Dendritic cell treated with granulocyte-macrophage colony-stimulating factor and Interleukin-4, amounts not matched to agents 40 ng/mL and 50 ng/mL, for 4 days (primary cell): ENCODE measurements at regions not wholly inside any gene's neighbourhood (a gene's known extent, or its start where the extent isn't known, plus 50 kb on each side); places are given as distances from the start of the nearest gene placed in this dataset.

Experiments used
- H3K27ac Mint-ChIP-seq: one replicate; pipeline ENCODE4 v1.8.0; 2022; ENCODE audit warnings: mild to moderate bottlenecking, mixed read lengths
- H3K27me3 Mint-ChIP-seq: one replicate; pipeline ENCODE4 v1.8.0; 2022; ENCODE audit warnings: mild to moderate bottlenecking, mixed read lengths
- H3K36me3 Mint-ChIP-seq: one replicate; pipeline ENCODE4 v1.8.0; 2022; ENCODE audit warnings: low read depth, mixed read lengths
- H3K4me1 Mint-ChIP-seq: one replicate; pipeline ENCODE4 v1.8.0; 2022; ENCODE audit warnings: low read depth, mixed read lengths
- H3K4me3 Mint-ChIP-seq: one replicate; pipeline ENCODE4 v1.8.0; 2022; ENCODE audit warnings: mild to moderate bottlenecking, moderate library complexity, mixed read lengths
- H3K9me3 Mint-ChIP-seq: one replicate; pipeline ENCODE4 v1.8.0; 2022; ENCODE audit warnings: mixed read lengths
- intact Hi-C: fragments of 100-400 bp; cut with micrococcal nuclease; formaldehyde crosslinking; loops from one replicate; pipeline ENCODE4 v1.15.0; 2022

DNA sequence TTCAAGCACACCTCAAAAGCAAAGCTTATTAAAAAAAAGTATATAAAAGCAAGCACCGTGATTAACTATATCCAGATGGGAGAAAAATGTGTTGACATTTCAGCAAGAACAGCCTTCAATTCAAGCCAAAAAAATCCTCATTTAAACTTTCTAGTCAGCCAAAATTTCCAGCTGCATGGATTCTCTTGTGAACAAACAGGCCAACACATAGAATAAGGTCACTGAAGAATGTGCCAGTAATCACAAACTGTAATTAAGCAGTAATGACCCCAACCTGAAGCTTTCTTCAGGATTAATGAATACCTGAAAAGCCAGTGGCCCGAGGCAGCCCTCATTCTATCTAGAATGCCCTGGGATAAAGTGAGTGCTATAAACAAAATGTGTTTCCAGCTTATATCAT is 130.7 kb upstream of the KCNMB2 start:
- Mint-ChIP-seq H3K4me3 (no peak overlapping the region), H3K36me3 (no peaks in the 10 kb centered on the region), H3K27ac (no peak overlapping the region), H3K4me1 (no peaks in the 10 kb centered on the region), H3K27me3 (no peaks in the 10 kb centered on the region), H3K9me3 (peaks cover 6% of the 10 kb centered on the region)
- intact Hi-C loops = no loop called here

DNA sequence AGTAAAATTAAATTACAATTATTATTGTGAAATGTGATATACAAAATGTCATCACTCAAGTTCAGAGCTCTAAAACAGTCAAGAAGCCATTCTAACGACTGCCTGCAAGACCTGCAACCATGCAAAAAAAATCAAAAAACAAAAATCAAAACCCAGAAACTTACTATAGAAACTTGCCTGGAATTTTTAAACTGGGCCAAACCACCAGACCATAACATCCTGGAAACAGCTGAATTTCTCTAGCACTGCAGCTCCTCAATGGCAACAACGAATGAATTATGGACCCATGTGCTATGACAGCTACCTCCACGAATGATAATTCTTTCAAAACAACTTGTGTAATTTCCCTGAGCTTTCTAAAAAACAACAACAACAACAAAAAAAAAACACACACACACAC is 130.0 kb upstream of the KCNMB2 start:
- Mint-ChIP-seq H3K27ac (no peak overlapping the region), H3K27me3 (no peaks in the 10 kb centered on the region), H3K9me3 (no peaks in the 10 kb centered on the region), H3K36me3 (no peaks in the 10 kb centered on the region), H3K4me3 (no peak overlapping the region), H3K4me1 (no peaks in the 10 kb centered on the region)
- intact Hi-C loops = no loop called here

DNA sequence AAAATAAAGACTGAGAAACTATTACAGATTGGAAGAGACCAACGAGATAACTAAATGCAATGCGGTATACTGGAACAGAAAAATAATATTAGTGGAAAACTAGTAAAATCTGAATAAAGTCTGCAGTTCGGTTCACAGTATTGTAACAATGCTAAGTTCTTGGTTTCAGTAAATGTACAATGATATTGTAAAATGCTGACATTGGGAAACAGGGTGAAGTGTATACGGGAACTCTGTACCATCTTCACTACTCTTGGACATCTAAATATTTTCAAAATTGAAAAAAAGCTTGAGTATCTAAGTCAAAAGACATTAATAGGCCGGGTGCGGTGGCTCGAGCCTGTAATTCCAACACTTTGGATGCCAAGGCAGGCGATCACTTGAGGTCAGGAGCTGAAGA is 120.9 kb upstream of the KCNMB2 start:
- Mint-ChIP-seq H3K4me1 (no peaks in the 10 kb centered on the region), H3K9me3 (no peaks in the 10 kb centered on the region), H3K4me3 (no peak overlapping the region), H3K36me3 (no peaks in the 10 kb centered on the region), H3K27me3 (no peaks in the 10 kb centered on the region), H3K27ac (no peak overlapping the region)
- intact Hi-C loops = no loop called here

DNA sequence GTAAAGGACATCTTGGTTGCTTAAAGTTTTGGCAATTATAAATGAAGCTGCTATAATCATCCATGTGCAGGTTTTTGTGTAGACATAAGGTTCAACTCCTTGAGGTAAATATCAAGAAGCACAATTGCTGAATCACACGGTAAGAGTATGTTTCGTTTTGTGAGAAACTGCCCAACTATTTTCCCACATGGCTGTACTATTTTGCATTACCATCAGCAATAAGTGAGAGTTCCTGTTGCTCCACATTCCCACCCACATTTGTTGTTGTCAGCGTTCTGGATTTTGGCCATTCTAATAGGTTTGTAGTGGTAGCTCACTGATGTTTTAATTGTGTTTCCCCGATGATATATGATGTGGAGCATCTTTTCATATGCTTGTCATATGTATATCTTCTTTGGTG is 118.5 kb upstream of the KCNMB2 start:
- Mint-ChIP-seq H3K27ac (no peak overlapping the region), H3K4me1 (no peaks in the 10 kb centered on the region), H3K36me3 (no peaks in the 10 kb centered on the region), H3K9me3 (no peaks in the 10 kb centered on the region), H3K4me3 (no peak overlapping the region), H3K27me3 (no peaks in the 10 kb centered on the region)
- intact Hi-C loops = no loop called here

DNA sequence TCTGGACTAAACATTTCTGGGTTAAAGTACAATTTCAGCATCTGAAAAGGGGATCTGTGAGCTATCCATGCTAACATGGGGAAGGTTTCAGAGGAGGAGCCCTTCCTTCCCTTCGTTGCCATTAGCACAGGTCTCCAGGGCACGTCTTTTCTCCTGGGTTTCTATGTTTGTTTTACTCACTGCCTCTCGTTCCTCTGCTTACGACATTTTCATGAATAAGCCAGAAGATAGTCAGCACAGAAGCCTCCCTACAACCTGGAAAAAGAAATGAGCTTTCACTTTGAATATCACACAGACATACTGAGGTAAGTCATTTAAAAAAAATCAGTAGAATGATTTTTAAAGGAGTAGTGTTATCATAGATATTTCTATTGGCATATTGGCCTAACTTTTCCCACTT is 117.2 kb upstream of the KCNMB2 start:
- H3K4me1 Mint-ChIP-seq = no peaks in the 10 kb centered on the region
- no peaks in the 10 kb centered on the region for H3K27me3 Mint-ChIP-seq
- no peak overlapping the region for H3K4me3 Mint-ChIP-seq
- H3K27ac Mint-ChIP-seq = no peak overlapping the region
- H3K36me3 Mint-ChIP-seq = no peaks in the 10 kb centered on the region
- H3K9me3 Mint-ChIP-seq = no peaks in the 10 kb centered on the region
- intact Hi-C loops = no loop called here

DNA sequence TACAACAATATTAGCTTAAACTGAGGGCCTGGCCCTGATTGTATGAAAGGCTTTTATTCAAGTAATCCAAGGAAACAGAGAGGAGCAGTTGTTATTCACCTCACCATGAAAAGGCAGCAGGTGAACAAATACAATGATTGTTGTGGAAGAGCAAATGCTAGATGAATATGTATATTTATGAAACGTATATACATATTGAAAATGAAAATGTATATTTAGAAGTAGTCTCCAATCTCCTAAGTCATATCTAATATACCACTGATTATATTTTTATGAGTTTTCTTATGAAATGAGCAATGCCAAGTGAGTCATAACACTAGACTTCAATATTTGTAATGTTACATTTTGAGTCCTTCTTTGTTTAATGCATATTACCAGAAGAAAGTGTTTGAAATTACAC is 116.2 kb upstream of the KCNMB2 start:
- intact Hi-C loops = no loop called here
- no peak overlapping the region for H3K27ac Mint-ChIP-seq
- no peaks in the 10 kb centered on the region for H3K9me3 Mint-ChIP-seq

DNA sequence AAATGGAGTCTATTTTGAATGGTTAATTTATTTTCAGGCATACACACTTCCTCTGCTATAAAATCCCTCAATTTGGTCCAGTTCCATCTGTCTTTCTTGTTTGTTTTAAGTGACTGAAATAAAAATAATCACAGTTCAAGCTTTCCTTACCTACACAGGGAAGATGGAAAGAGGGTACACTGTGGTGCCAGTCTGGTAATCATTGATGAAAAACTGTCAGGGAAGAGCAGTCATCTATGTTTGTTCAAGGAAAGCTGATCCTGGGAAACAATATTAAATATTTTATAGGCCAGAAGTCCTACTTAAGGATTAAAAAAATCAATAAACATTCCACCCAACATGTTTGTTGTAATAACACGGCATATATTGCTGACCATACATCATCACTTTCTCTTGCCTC is 115.2 kb upstream of the KCNMB2 start:
- no peak overlapping the region for H3K27ac Mint-ChIP-seq
- H3K36me3 Mint-ChIP-seq = no peaks in the 10 kb centered on the region
- no peaks in the 10 kb centered on the region for H3K4me1 Mint-ChIP-seq
- H3K9me3 Mint-ChIP-seq = no peaks in the 10 kb centered on the region
- intact Hi-C loops = no loop called here
- H3K27me3 Mint-ChIP-seq = no peaks in the 10 kb centered on the region
- H3K4me3 Mint-ChIP-seq = no peak overlapping the region

More for the DNA sequence above, 116.2 kb upstream of the KCNMB2 start:
- H3K36me3 Mint-ChIP-seq = no peaks in the 10 kb centered on the region
- H3K4me3 Mint-ChIP-seq = no peak overlapping the region
- no peaks in the 10 kb centered on the region for H3K4me1 Mint-ChIP-seq
- H3K27me3 Mint-ChIP-seq = no peaks in the 10 kb centered on the region

DNA sequence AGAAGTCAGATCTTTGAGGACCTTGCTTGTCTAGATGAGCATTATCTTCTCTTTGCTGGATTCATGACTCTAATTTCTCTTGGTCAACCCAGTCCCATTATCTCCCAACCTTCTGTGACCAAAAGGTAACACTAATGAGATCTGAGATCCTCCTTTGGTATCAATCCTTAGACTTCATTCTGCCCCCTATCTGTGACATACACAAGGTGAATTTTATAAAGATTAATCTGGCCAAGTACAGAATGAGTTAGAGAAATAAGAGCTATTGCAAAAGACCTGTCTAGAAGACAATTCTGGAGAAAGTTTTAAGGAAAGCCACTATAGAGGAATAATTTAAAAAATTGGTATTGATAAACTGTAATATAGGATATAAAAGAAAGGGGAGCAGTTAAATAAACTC is 113.8 kb upstream of the KCNMB2 start:
- no peaks in the 10 kb centered on the region for H3K9me3 Mint-ChIP-seq
- H3K4me1 Mint-ChIP-seq = no peaks in the 10 kb centered on the region
- intact Hi-C loops = no loop called here
- H3K27ac Mint-ChIP-seq = no peak overlapping the region
- H3K27me3 Mint-ChIP-seq = no peaks in the 10 kb centered on the region
- H3K4me3 Mint-ChIP-seq = no peak overlapping the region
- no peaks in the 10 kb centered on the region for H3K36me3 Mint-ChIP-seq

DNA sequence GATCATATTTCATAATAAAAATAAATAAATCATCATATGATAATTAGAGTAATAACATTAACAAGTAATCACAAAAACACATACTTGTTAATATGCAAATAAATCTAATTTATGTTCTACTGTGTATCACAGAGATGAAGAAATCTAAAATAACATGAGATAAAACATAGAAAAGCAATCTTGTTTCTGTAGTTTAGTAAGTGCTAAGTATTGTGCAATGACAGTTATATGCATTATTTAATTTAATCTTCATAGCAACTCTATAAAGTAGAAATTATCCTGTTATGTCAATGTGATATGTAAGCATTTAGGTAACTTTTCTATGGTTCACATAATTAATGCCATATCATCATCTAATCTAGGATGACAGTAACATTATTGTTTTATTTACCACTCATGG is 108.2 kb upstream of the KCNMB2 start:
- H3K27ac Mint-ChIP-seq = no peak overlapping the region
- H3K9me3 Mint-ChIP-seq = no peaks in the 10 kb centered on the region
- no peaks in the 10 kb centered on the region for H3K27me3 Mint-ChIP-seq
- no peaks in the 10 kb centered on the region for H3K36me3 Mint-ChIP-seq
- no peak overlapping the region for H3K4me3 Mint-ChIP-seq
- intact Hi-C loops = no loop called here
- H3K4me1 Mint-ChIP-seq = no peaks in the 10 kb centered on the region

DNA sequence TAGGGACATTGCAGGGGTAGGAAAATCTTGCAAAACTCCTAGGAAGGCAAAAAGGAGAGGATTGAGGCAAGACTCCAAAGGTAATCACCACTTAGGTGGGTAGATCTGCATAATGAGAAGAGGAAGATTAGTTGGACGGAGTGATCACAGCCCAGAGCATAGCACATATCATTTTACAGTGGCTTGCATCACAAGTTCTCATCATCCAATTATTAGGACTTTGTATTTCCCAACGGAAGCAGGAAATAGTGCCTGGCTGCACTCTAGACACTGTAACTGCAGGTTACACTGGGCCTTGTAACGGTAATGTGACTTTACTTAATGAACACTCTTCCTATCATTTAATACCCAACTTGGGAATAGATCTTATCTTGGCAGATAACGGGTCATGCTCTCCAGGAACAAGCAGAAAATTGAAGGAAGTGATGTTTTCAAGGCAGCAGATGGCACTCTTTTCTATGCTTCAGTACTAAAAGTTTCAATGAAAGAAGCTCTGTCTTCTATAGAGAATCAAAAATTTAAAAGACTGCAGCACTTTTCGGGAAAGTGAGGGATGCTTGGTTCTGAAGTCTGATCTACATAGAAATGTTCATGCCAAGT is 101.9 kb upstream of the KCNMB2 start:
- H3K9me3 Mint-ChIP-seq = no peaks in the 10 kb centered on the region
- H3K27me3 Mint-ChIP-seq = peaks cover 1% of the 10 kb centered on the region
- H3K36me3 Mint-ChIP-seq = no peaks in the 10 kb centered on the region
- no peak overlapping the region for H3K4me3 Mint-ChIP-seq
- no peak overlapping the region for H3K27ac Mint-ChIP-seq
- intact Hi-C loops = loop anchor here (10.0 kb wide), 2 partner anchors 530 to 880 kb away; no protein-coding TSS in a partner anchor
- H3K4me1 Mint-ChIP-seq = no peaks in the 10 kb centered on the region

DNA sequence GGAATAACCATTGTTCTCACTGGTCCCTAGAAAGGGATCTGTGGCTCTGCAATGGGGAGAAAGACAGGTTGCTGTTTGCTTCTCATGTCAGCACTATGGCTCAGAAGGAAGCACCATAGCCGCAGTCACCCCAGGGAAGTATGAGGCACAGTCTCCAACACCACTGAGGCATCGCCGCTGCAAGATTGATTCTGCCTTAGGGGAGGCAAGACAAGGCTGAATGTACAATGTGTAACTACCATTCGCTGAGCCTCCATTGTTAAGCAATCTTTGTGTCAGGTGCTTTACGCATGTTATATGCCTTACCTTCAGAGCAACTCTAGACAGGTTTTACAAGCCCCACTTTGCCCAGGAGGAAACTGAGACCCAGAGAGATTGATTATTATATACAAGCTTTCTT is 100.7 kb upstream of the KCNMB2 start:
- Mint-ChIP-seq H3K36me3 (no peaks in the 10 kb centered on the region), H3K4me3 (no peak overlapping the region), H3K27ac (no peak overlapping the region), H3K4me1 (no peaks in the 10 kb centered on the region), H3K9me3 (no peaks in the 10 kb centered on the region), H3K27me3 (peaks cover 1% of the 10 kb centered on the region)
- intact Hi-C loops = loop anchor here (10.0 kb wide), 2 partner anchors 529 to 879 kb away; no protein-coding TSS in a partner anchor

DNA sequence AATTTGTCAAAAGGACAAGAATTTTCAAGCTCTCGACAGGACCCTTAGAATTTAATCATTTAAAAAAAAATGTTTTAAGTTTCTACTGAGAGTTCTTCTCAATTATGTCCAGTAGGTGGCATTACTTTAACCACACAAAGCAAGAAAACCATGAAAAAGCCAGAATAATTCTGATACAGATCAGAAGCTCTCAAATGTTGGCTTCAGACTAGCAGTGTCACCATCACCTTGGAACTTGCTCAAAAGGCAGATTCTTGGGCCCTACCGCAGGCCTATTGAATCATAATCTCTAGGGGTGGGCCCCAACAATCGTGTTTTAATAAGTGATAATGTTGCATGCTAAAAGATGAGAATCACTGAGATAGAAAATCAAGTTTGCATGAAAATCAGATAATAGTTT is 99.5 kb upstream of the KCNMB2 start:
- intact Hi-C loops = loop anchor here (10.0 kb wide), 2 partner anchors 528 to 878 kb away; no protein-coding TSS in a partner anchor
- H3K4me1 Mint-ChIP-seq = no peaks in the 10 kb centered on the region

DNA sequence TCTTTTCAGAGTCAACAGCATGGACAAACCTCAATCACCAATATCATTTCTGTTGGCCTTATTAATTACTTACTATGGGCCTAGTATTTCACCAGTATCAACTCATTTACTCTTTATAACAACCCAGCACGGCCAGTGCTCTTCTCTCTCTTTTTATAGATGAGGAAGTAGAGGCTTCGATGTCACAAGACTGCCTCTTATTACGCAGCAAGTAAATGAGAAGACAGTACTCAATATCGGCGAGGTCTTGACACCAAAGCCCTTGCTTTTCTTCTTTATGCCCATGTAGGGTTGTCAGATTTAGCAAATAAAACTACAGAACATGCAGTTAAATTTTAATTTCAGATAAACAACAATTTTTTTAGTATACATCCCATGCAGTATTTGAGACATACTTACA is 99.0 kb upstream of the KCNMB2 start:
- peaks cover 1% of the 10 kb centered on the region for H3K27me3 Mint-ChIP-seq

More for the DNA sequence above, 99.5 kb upstream of the KCNMB2 start:
- Mint-ChIP-seq H3K4me3 (no peak overlapping the region), H3K27me3 (peaks cover 1% of the 10 kb centered on the region), H3K9me3 (no peaks in the 10 kb centered on the region), H3K27ac (no peak overlapping the region), H3K36me3 (no peaks in the 10 kb centered on the region)

DNA sequence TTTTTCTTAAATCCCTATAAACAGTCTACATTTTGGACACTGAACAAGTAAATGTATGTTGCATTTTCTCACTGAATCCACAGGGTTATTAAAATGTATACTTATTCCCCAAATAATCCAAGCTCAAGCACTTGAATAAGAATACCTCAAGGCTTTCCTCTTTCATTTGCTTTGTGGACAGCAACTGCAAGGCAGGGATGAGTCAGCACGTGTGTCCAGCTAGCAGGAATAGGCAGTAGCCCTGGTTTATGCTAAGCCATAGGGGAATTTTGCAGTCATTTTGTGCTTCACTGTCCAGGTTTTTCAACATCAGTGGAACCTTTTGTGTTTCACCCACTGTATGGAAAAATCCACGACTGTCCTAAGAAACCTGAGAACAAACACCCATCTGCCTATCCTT is 96.7 kb upstream of the KCNMB2 start:
- peaks cover 1% of the 10 kb centered on the region for H3K27me3 Mint-ChIP-seq
- H3K4me3 Mint-ChIP-seq = no peak overlapping the region
- no peaks in the 10 kb centered on the region for H3K4me1 Mint-ChIP-seq
- no peaks in the 10 kb centered on the region for H3K36me3 Mint-ChIP-seq
- intact Hi-C loops = loop anchor here (10.0 kb wide), 2 partner anchors 525 to 875 kb away; no protein-coding TSS in a partner anchor
- no peaks in the 10 kb centered on the region for H3K9me3 Mint-ChIP-seq
- no peak overlapping the region for H3K27ac Mint-ChIP-seq

More for the DNA sequence above, 99.0 kb upstream of the KCNMB2 start:
- Mint-ChIP-seq H3K9me3 (no peaks in the 10 kb centered on the region), H3K4me1 (no peaks in the 10 kb centered on the region), H3K4me3 (no peak overlapping the region), H3K27ac (no peak overlapping the region), H3K36me3 (no peaks in the 10 kb centered on the region)
- intact Hi-C loops = loop anchor here (10.0 kb wide), 2 partner anchors 528 to 878 kb away; no protein-coding TSS in a partner anchor

DNA sequence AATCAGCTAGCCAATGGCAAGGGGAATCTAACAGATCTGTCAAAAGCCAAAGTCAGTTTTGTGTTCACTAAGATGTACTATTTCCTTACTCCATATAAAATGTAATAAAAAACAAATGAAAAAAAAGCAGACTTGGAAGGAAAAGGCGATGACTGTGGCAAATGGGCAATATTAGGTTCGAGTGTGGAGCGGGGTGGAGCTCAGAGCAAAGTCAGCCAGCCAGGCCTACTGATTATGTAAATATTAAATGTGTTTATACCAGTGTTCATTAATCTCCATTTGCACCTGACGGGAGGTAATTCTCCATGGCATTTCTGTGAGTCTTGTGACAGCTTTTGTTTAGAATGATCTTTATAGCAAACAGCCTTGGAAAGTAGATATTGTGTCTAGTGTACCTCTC is 96.2 kb upstream of the KCNMB2 start:
- intact Hi-C loops = no loop called here
- Mint-ChIP-seq H3K9me3 (no peaks in the 10 kb centered on the region), H3K27me3 (peaks cover 1% of the 10 kb centered on the region), H3K27ac (no peak overlapping the region), H3K36me3 (no peaks in the 10 kb centered on the region), H3K4me3 (no peak overlapping the region), H3K4me1 (no peaks in the 10 kb centered on the region)
